IPS-18a (cell line): ENCODE measurements at regions not wholly inside any gene's neighbourhood (a gene's known extent, or its start where the extent isn't known, plus 50 kb on each side); places are given as distances from the start of the nearest gene placed in this dataset.

Experiments
- H3K27ac ChIP-seq: one replicate; pipeline ENCODE4 v1.5.1; 2013; ENCODE audit warnings: low read length
- H3K27me3 ChIP-seq: one replicate; pipeline ENCODE4 v1.6.1; 2013; ENCODE audit warnings: mild to moderate bottlenecking, low read length; ENCODE audit not compliant: control insufficient read depth, insufficient read depth
- H3K36me3 ChIP-seq: one replicate; pipeline ENCODE4 v1.6.1; 2013; ENCODE audit warnings: low read depth, low read length; ENCODE audit not compliant: control insufficient read depth
- H3K4me1 ChIP-seq: one replicate; pipeline ENCODE4 v1.6.1; 2013; ENCODE audit warnings: low read depth, low read length; ENCODE audit not compliant: control insufficient read depth
- H3K4me3 ChIP-seq: one replicate; pipeline ENCODE4 v1.5.1; 2013; ENCODE audit warnings: low read length
- H3K9ac ChIP-seq: one replicate; pipeline ENCODE4 v1.6.1; 2013; ENCODE audit warnings: mild to moderate bottlenecking, low read length, moderate library complexity
- H3K9me3 ChIP-seq: one replicate; pipeline ENCODE4 v1.6.1; 2013; ENCODE audit warnings: low read depth, low read length; ENCODE audit not compliant: control insufficient read depth

- Histone ChIP-seq H3K4me3 (no peak overlapping the region), H3K9ac (no peak overlapping the region), H3K36me3 (no peaks in the 10 kb centered on the region), H3K27me3 (no peaks in the 10 kb centered on the region), H3K4me1 (peaks cover 29% of the 10 kb centered on the region), H3K27ac (no peak overlapping the region), H3K9me3 (no peaks in the 10 kb centered on the region)
These were observed 592.1 kb downstream of the PRELID2 start for GRCh38 chr5:145243016-145243415.

- H3K27ac ChIP-seq = no peak overlapping the region
- no peak overlapping the region for H3K9ac ChIP-seq
- peaks cover 29% of the 10 kb centered on the region for H3K4me1 ChIP-seq
- H3K36me3 ChIP-seq = no peaks in the 10 kb centered on the region
- no peaks in the 10 kb centered on the region for H3K9me3 ChIP-seq
- H3K27me3 ChIP-seq = no peaks in the 10 kb centered on the region
- no peak overlapping the region for H3K4me3 ChIP-seq
These were observed 592.6 kb downstream of the PRELID2 start for GRCh38 chr5:145242551-145242950.

DNA sequence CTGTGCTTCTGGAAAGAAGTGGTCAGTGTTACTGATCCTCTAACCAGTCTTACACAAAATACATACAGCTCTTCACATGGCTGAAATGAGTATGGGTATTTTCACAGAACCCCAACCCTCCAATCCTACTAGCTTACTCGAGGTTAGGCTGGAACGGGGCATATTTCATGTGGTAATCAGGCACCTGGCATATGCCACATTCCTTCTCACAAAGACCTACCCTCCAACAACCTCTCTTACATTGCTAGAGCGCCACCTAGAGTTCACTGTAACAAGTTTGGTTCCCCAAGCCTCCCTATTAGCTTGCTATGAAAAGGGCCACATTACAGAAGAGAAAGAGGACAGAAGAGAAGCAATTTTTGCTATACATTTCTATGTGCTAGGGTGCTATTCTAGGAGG, 597.3 kb downstream of the PRELID2 start:
- no peaks in the 10 kb centered on the region for H3K27me3 ChIP-seq
- H3K9me3 ChIP-seq = no peaks in the 10 kb centered on the region
- no peaks in the 10 kb centered on the region for H3K36me3 ChIP-seq
- no peak overlapping the region for H3K27ac ChIP-seq
- H3K9ac ChIP-seq = no peak overlapping the region
- no peak overlapping the region for H3K4me3 ChIP-seq
- H3K4me1 ChIP-seq = peaks cover 3% of the 10 kb centered on the region

- Histone ChIP-seq H3K9ac (no peak overlapping the region), H3K4me1 (peaks cover 3% of the 10 kb centered on the region), H3K27me3 (no peaks in the 10 kb centered on the region), H3K9me3 (no peaks in the 10 kb centered on the region), H3K36me3 (no peaks in the 10 kb centered on the region), H3K4me3 (no peak overlapping the region), H3K27ac (no peak overlapping the region)
These were observed 598.2 kb downstream of the PRELID2 start for GRCh38 chr5:145236983-145237382.

DNA sequence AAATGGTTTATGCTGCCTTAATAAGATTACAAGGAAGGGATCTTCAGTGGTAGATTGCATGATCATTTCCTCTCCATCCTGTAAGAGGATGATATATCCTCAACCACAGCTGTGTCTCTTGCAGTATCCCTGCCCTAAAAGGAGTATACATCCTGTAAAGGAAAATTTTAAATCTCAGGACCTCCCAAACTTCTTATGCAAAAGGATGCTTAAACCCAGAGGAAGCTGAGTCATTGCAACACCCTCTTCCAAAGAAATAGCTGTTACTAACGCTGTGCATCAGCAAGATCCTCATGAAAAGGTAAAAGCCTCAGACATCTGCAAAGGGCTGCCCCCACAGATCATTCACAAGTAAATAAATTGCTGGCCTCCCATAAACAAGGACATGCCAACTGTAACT, 599.0 kb downstream of the PRELID2 start:
- Histone ChIP-seq H3K36me3 (no peaks in the 10 kb centered on the region), H3K9ac (no peak overlapping the region), H3K4me1 (peaks cover 3% of the 10 kb centered on the region), H3K9me3 (no peaks in the 10 kb centered on the region), H3K4me3 (no peak overlapping the region), H3K27ac (no peak overlapping the region), H3K27me3 (no peaks in the 10 kb centered on the region)

DNA sequence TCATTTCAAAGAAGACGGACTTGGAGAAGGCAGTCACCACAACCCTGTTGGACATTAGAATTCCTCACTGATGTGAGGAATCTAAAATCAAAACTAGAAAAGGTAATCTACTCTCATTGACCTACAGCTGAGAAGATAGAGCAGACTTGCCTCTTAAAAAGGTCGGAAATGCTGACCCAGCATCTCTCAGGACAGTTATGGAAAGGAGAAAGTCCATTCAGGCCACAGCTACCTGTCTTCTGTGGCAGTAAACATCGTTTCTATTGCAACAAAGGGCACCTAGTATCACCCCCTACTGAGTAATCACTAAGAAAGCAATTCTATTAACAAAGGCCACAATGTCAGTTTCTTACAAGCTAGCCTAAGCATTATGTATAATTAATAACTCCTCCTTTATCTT, 601.7 kb downstream of the PRELID2 start:
- Histone ChIP-seq H3K9me3 (no peaks in the 10 kb centered on the region), H3K27me3 (no peaks in the 10 kb centered on the region), H3K4me1 (peaks cover 3% of the 10 kb centered on the region)

GRCh38 chr5:145230781-145231180, 604.4 kb downstream of the PRELID2 start:
- H3K27me3 ChIP-seq = no peaks in the 10 kb centered on the region
- no peak overlapping the region for H3K4me3 ChIP-seq
- no peak overlapping the region for H3K27ac ChIP-seq
- H3K9ac ChIP-seq = no peak overlapping the region
- no peaks in the 10 kb centered on the region for H3K36me3 ChIP-seq
- no peaks in the 10 kb centered on the region for H3K9me3 ChIP-seq
- H3K4me1 ChIP-seq = no peaks in the 10 kb centered on the region

More for the DNA sequence above, 601.7 kb downstream of the PRELID2 start:
- Histone ChIP-seq H3K4me3 (no peak overlapping the region), H3K27ac (no peak overlapping the region), H3K36me3 (no peaks in the 10 kb centered on the region), H3K9ac (no peak overlapping the region)

GRCh38 chr5:145228564-145228963, 606.6 kb downstream of the PRELID2 start:
- H3K4me3 ChIP-seq = no peak overlapping the region
- H3K9me3 ChIP-seq = no peaks in the 10 kb centered on the region
- H3K36me3 ChIP-seq = no peaks in the 10 kb centered on the region
- no peak overlapping the region for H3K27ac ChIP-seq
- H3K27me3 ChIP-seq = no peaks in the 10 kb centered on the region
- no peaks in the 10 kb centered on the region for H3K4me1 ChIP-seq
- H3K9ac ChIP-seq = no peak overlapping the region

DNA sequence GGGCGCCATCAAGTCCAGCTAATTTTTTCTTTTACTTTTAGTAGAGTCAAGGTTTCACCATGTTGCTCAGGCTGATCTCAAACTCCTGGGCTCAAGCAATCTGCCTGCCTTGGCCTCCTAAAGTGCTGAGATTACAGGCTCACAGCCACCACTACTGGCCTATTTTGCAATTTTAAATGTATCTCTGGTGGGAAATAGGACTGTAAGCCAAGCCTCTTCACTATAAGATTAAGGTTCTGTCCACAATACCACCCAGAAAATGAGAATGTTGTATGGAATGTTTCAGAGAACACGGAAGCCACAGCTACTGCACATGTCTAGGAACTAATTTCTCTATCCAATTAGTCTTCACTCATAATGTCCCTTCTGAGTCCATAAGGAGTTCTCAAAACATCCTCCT, 607.3 kb downstream of the PRELID2 start:
- Histone ChIP-seq H3K4me1 (no peaks in the 10 kb centered on the region), H3K27ac (no peak overlapping the region), H3K9me3 (no peaks in the 10 kb centered on the region), H3K36me3 (no peaks in the 10 kb centered on the region), H3K9ac (no peak overlapping the region), H3K27me3 (no peaks in the 10 kb centered on the region), H3K4me3 (no peak overlapping the region)

DNA sequence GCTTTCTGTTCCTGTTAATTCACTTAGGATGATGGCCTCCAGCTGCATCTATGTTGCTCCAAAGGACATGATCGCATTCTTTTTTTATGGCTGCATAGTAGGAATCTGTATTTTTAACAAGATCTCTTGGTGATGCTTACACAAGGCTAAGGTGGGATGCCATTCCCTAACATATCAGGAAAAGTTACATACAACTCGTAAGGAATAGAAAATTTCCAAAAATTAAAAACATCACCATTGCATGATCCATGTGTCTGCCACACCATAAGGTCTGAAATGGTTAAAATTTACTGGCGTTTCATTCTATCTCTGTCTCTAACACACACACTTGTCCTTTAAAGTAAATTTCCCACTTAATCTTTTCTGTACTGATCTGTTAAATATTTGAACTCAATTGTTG, 608.4 kb downstream of the PRELID2 start:
- no peaks in the 10 kb centered on the region for H3K9me3 ChIP-seq
- H3K27ac ChIP-seq = no peak overlapping the region
- H3K27me3 ChIP-seq = no peaks in the 10 kb centered on the region
- no peaks in the 10 kb centered on the region for H3K36me3 ChIP-seq
- no peak overlapping the region for H3K9ac ChIP-seq
- H3K4me1 ChIP-seq = no peaks in the 10 kb centered on the region
- no peak overlapping the region for H3K4me3 ChIP-seq

- Histone ChIP-seq H3K36me3 (no peaks in the 10 kb centered on the region), H3K4me3 (no peak overlapping the region), H3K9ac (no peak overlapping the region), H3K9me3 (no peaks in the 10 kb centered on the region), H3K27ac (no peak overlapping the region), H3K27me3 (no peaks in the 10 kb centered on the region), H3K4me1 (no peaks in the 10 kb centered on the region)
These were observed 609.6 kb downstream of the PRELID2 start for GRCh38 chr5:145225529-145225928.

DNA sequence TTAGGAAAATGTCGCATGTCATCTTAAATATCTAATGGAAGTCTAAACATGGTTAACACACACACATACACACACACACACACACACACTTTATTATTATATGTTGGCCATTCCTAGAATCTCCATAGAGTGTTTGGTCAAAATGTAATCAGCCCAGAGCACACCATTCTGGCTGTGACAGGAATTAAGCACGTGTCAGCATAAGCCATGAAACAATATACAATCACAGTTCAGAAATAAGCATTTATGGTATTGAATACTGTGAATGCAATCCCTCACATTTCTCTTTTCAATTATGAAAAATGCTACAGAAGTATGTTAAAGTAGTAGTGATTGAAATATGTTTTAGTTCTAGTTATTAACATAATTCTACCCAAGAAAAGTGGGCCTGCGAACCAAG, 611.6 kb downstream of the PRELID2 start:
- Histone ChIP-seq H3K36me3 (no peaks in the 10 kb centered on the region), H3K27me3 (no peaks in the 10 kb centered on the region), H3K9me3 (no peaks in the 10 kb centered on the region), H3K9ac (no peak overlapping the region), H3K4me3 (no peak overlapping the region), H3K27ac (no peak overlapping the region), H3K4me1 (no peaks in the 10 kb centered on the region)
